ENCODE measurements at regions not wholly inside any gene's neighbourhood (a gene's known extent, or its start where the extent isn't known, plus 50 kb on each side); places are given as distances from the start of the nearest gene placed in this dataset.
"Not testable (repeated sequence)": the region's sequence is repeated elsewhere in the genome, so short reads cannot be mapped to it uniquely, and the experiment has no call there.

- not testable (repeated sequence) for TF ChIP-seq POLR2A (IDR thresholded peaks at IDR 0.05; ENCODE audit: low read length); GATA1 (IDR thresholded peaks at IDR 0.05; ENCODE audit: low read depth, low read length)
Observed at GRCh38 chr2:90291168-90291883, 1599.9 kb downstream of the RPIA start.
